HG03565 (cell line): ENCODE measurements at regions not wholly inside any gene's neighbourhood (a gene's known extent, or its start where the extent isn't known, plus 50 kb on each side); places are given as distances from the start of the nearest gene placed in this dataset.

ENCODE experiments used
- ATAC-seq: cut with Tn5 transposase; IDR thresholded peaks from one replicate; pipeline ENCODE4 v1.9.1; 2021; ENCODE audit warnings: mild to moderate bottlenecking, moderate library complexity; ENCODE audit not compliant: unreplicated experiment

- ATAC-seq: no peak
These were observed 68.4 kb upstream of the PHACTR1 start for GRCh38 chr6:12648171-12648570.

- no peak for ATAC-seq
These were observed 67.2 kb upstream of the PHACTR1 start for GRCh38 chr6:12649325-12649724.

GRCh38 chr6:12653486-12653885 is 63.1 kb upstream of the PHACTR1 start:
- no peak for ATAC-seq

- ATAC-seq: no peak
These were observed 62.5 kb upstream of the PHACTR1 start for GRCh38 chr6:12654107-12654506.

GRCh38 chr6:12654514-12654913 is 62.1 kb upstream of the PHACTR1 start:
- ATAC-seq: no peak

GRCh38 chr6:12656906-12657305 is 59.7 kb upstream of the PHACTR1 start:
- ATAC-seq: no peak

- no peak for ATAC-seq
These were observed 58.7 kb upstream of the PHACTR1 start for GRCh38 chr6:12657884-12658283.

GRCh38 chr6:12661432-12662089 is 55.0 kb upstream of the PHACTR1 start:
- no peak for ATAC-seq
